OCI-M2 (cell line): ENCODE measurements at regions not wholly inside any gene's neighbourhood (a gene's known extent, or its start where the extent isn't known, plus 50 kb on each side); places are given as distances from the start of the nearest gene placed in this dataset.
"Not testable (repeated sequence)": the region's sequence is repeated elsewhere in the genome, so short reads cannot be mapped to it uniquely, and the experiment has no call there.

Experiments used
- DNase-seq: peaks from one replicate; lab custom pipeline; 2025; ENCODE audit not compliant: unreplicated experiment; lab: John Stamatoyannopoulos, UW

GRCh38 chr2:215565897-215566296 lies 130.0 kb upstream of the FN1 start:
- DNase-seq = no peak

GRCh38 chr2:215557701-215558100 lies 121.8 kb upstream of the FN1 start:
- DNase-seq = no peak

- no peak for DNase-seq
These were observed 121.1 kb upstream of the FN1 start for GRCh38 chr2:215556979-215557378.

- DNase-seq = no peak
These were observed 119.0 kb upstream of the FN1 start for GRCh38 chr2:215554689-215555498.

- no peak for DNase-seq
These were observed 118.1 kb upstream of the FN1 start for GRCh38 chr2:215553946-215554345.

- no peak for DNase-seq
These were observed 116.3 kb upstream of the FN1 start for GRCh38 chr2:215552144-215552580.

GRCh38 chr2:215550331-215550730 lies 114.5 kb upstream of the FN1 start:
- DNase-seq = no peak

- DNase-seq = no peak
These were observed 112.8 kb upstream of the FN1 start for GRCh38 chr2:215548714-215549113.

- DNase-seq = no peak
These were observed 106.8 kb upstream of the FN1 start for GRCh38 chr2:215542690-215543089.

GRCh38 chr2:215540658-215541057 lies 104.8 kb upstream of the FN1 start:
- no peak for DNase-seq

GRCh38 chr2:215537611-215538010 lies 101.7 kb upstream of the FN1 start:
- DNase-seq = no peak

- DNase-seq = no peak
These were observed 100.6 kb upstream of the FN1 start for GRCh38 chr2:215536510-215536909.

GRCh38 chr2:215535741-215536140 lies 99.9 kb upstream of the FN1 start:
- DNase-seq = no peak

GRCh38 chr2:215535125-215535668 lies 99.3 kb upstream of the FN1 start:
- no peak for DNase-seq

- not testable (repeated sequence) for DNase-seq
These were observed 97.8 kb upstream of the FN1 start for GRCh38 chr2:215533716-215534115.

- DNase-seq = no peak
These were observed 97.0 kb upstream of the FN1 start for GRCh38 chr2:215532844-215533243.

- DNase-seq = no peak
These were observed 95.4 kb upstream of the FN1 start for GRCh38 chr2:215531284-215531683.

- no peak for DNase-seq
These were observed 94.5 kb upstream of the FN1 start for GRCh38 chr2:215530191-215530968.

GRCh38 chr2:215529271-215529670 lies 93.4 kb upstream of the FN1 start:
- no peak for DNase-seq

- no peak for DNase-seq
These were observed 92.7 kb upstream of the FN1 start for GRCh38 chr2:215528555-215528954.

- DNase-seq = no peak
These were observed 91.9 kb upstream of the FN1 start for GRCh38 chr2:215527736-215528135.

GRCh38 chr2:215526341-215526740 lies 90.5 kb upstream of the FN1 start:
- no peak for DNase-seq
